Osteocyte (in vitro differentiated cells): ENCODE measurements at regions not wholly inside any gene's neighbourhood (a gene's known extent, or its start where the extent isn't known, plus 50 kb on each side); places are given as distances from the start of the nearest gene placed in this dataset.
A peak's percentile ranks its signal among the peaks of the same experiment; 100 is the strongest.
"Not testable (repeated sequence)": the region's sequence is repeated elsewhere in the genome, so short reads cannot be mapped to it uniquely, and the experiment has no call there.

Experiments used
- DNase-seq: peaks from one replicate; pipeline ENCODE4 v3.0.0; 2021; ENCODE audit warnings: mixed read lengths; ENCODE audit not compliant: unreplicated experiment; ENCODE audit errors: extremely low spot score
- H3K27ac Mint-ChIP-seq: one replicate; pipeline ENCODE4 v1.8.0; 2021; ENCODE audit warnings: mild to moderate bottlenecking, mixed read lengths; ENCODE audit not compliant: unreplicated experiment
- H3K27me3 Mint-ChIP-seq: one replicate; pipeline ENCODE4 v1.8.0; 2021; ENCODE audit warnings: mixed read lengths; ENCODE audit not compliant: unreplicated experiment
- H3K36me3 Mint-ChIP-seq: one replicate; pipeline ENCODE4 v1.8.0; 2021; ENCODE audit warnings: mixed read lengths; ENCODE audit not compliant: unreplicated experiment
- H3K4me1 Mint-ChIP-seq: one replicate; pipeline ENCODE4 v1.8.0; 2021; ENCODE audit warnings: mixed read lengths; ENCODE audit not compliant: unreplicated experiment
- H3K4me3 Mint-ChIP-seq: one replicate; pipeline ENCODE4 v1.8.0; 2021; ENCODE audit warnings: mild to moderate bottlenecking, moderate library complexity, mixed read lengths; ENCODE audit not compliant: unreplicated experiment
- H3K9me3 Mint-ChIP-seq: one replicate; pipeline ENCODE4 v1.8.0; 2021; ENCODE audit warnings: mixed read lengths; ENCODE audit not compliant: unreplicated experiment

- H3K36me3 Mint-ChIP-seq, H3K9me3 Mint-ChIP-seq, H3K27me3 Mint-ChIP-seq, H3K4me3 Mint-ChIP-seq, H3K4me1 Mint-ChIP-seq, H3K27ac Mint-ChIP-seq: not testable (repeated sequence)
- DNase-seq: peak; percentile 64
Measured at GRCh38 chr9:65386191-65386590, 101.2 kb upstream of the FOXD4L5 start.

GRCh38 chr9:65385655-65386024, 100.6 kb upstream of the FOXD4L5 start:
- not testable (repeated sequence) for H3K9me3 Mint-ChIP-seq, H3K4me1 Mint-ChIP-seq, H3K36me3 Mint-ChIP-seq, H3K4me3 Mint-ChIP-seq, DNase-seq, H3K27ac Mint-ChIP-seq, H3K27me3 Mint-ChIP-seq

- peak; percentile 80 for DNase-seq
- not testable (repeated sequence) for H3K4me3 Mint-ChIP-seq, H3K9me3 Mint-ChIP-seq, H3K4me1 Mint-ChIP-seq, H3K36me3 Mint-ChIP-seq, H3K27me3 Mint-ChIP-seq, H3K27ac Mint-ChIP-seq
Measured at GRCh38 chr9:65384759-65385654, 100.0 kb upstream of the FOXD4L5 start.

GRCh38 chr9:65384066-65384465, 99.1 kb upstream of the FOXD4L5 start:
- H3K4me3 Mint-ChIP-seq, H3K4me1 Mint-ChIP-seq, H3K9me3 Mint-ChIP-seq, H3K27me3 Mint-ChIP-seq, H3K27ac Mint-ChIP-seq, H3K36me3 Mint-ChIP-seq: not testable (repeated sequence)
- peak; percentile 80 for DNase-seq

- DNase-seq: peak; percentile 30
- H3K27ac Mint-ChIP-seq, H3K27me3 Mint-ChIP-seq, H3K9me3 Mint-ChIP-seq, H3K4me3 Mint-ChIP-seq, H3K4me1 Mint-ChIP-seq, H3K36me3 Mint-ChIP-seq: not testable (repeated sequence)
Measured at GRCh38 chr9:65383646-65384045, 98.6 kb upstream of the FOXD4L5 start.

- peak; percentile 75 for DNase-seq
- not testable (repeated sequence) for H3K36me3 Mint-ChIP-seq, H3K4me3 Mint-ChIP-seq, H3K27ac Mint-ChIP-seq, H3K27me3 Mint-ChIP-seq, H3K9me3 Mint-ChIP-seq, H3K4me1 Mint-ChIP-seq
Measured at GRCh38 chr9:65382701-65383318, 97.8 kb upstream of the FOXD4L5 start.
